ENCODE measurements at regions not wholly inside any gene's neighbourhood (a gene's known extent, or its start where the extent isn't known, plus 50 kb on each side); places are given as distances from the start of the nearest gene placed in this dataset.

- TF ChIP-seq CTCF (IDR thresholded peaks at IDR 0.05) (no peak), POLR2AphosphoS5 (IDR thresholded peaks at IDR 0.05) (no peak), POLR2A (IDR thresholded peaks at IDR 0.05) (no peak), EP300 (IDR thresholded peaks at IDR 0.05) (no peak)
Observed at GRCh38 chr10:121199081-121199480, 347.9 kb downstream of the WDR11 start.

Data from stomach (tissue), 4 donors.